ENCODE measurements at regions not wholly inside any gene's neighbourhood (a gene's known extent, or its start where the extent isn't known, plus 50 kb on each side); places are given as distances from the start of the nearest gene placed in this dataset.
"Not testable (repeated sequence)": the region's sequence is repeated elsewhere in the genome, so short reads cannot be mapped to it uniquely, and the experiment has no call there.

DNA sequence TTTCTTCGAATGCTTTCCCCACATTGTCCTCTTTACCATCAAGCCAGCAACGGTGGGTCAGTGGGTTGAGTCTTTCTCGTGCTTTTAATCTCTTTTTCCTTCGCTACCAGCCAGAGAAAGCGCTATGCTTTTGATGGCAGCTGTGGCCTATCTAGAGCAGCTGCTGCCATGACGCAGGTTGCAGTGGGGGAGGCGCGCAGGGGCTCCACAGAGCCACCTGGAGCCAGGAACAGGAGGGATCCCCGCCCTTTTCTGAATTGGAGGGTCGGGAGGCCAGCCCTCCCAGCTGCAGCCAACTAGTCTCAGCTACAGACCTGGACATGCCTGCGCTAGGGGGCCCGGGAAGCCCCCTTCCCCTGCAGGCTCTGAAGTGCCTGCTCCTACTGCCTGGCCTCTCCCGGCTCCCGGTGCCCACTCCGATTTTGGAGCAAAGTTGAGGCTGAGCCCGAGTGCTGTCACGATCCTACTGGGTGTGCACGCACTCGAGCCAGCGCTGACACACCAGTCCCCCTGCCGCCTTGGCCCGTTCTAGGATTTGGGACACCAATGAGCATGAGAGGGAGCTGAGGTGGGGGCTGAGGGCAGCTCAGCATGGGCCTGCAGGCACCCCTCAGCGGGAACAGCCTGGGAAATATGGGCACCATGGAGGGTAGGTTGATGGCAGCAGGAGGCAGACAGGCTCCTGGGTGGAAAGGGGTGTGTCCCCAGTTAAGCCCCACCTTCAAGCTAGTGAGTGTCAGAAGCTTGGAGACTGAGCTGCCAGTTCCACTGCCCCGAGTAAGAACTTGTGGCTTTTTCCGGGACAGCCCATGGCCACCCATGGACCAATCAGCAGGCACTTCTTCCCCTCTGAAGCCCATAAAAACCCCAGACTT, 784.2 kb downstream of the SLC6A15 start:
- no peak for DNase-seq (ENCODE audit: extremely low spot score)
- TF ChIP-seq, protein P1, sequence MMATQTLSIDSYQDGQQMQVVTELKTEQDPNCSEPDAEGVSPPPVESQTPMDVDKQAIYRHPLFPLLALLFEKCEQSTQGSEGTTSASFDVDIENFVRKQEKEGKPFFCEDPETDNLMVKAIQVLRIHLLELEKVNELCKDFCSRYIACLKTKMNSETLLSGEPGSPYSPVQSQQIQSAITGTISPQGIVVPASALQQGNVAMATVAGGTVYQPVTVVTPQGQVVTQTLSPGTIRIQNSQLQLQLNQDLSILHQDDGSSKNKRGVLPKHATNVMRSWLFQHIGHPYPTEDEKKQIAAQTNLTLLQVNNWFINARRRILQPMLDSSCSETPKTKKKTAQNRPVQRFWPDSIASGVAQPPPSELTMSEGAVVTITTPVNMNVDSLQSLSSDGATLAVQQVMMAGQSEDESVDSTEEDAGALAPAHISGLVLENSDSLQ (IDR thresholded peaks at IDR 0.05), result no peak
- TF ChIP-seq NFRKB (IDR thresholded peaks at IDR 0.05) (no peak), BHLHE40 (IDR thresholded peaks at IDR 0.05; ENCODE audit: borderline replicate concordance) (no peak), SP1 (IDR thresholded peaks at IDR 0.05) (no peak)
- ChIA-PET CTCF (no interaction called here), POLR2A (no interaction called here)

DNA sequence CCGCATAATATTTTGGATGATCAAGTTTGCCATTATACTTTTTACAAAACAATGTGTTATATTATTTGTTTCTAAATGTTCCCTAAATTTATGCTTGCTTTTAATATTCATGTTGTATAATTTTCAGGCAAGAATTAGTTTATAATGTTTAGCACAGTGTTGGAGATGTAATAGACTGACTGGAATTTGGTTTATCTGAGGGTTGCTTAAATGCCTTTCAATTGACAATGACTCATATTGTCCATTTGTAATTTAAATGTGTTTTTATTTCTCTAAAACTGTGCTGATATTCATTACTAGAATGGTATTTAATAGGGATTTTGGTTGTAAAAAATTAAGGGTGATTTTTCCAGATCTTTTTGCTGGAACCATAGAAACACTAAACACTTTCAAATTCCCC, 788.4 kb downstream of the SLC6A15 start:
- POLR2A ChIA-PET, result no interaction called here
- DNase-seq (ENCODE audit: extremely low spot score), result no peak
- CTCF ChIA-PET, result no interaction called here
- TF ChIP-seq LEF1 (IDR thresholded peaks at IDR 0.05; ENCODE audit: borderline replicate concordance) (no peak), SP1 (IDR thresholded peaks at IDR 0.05) (no peak), TARDBP (IDR thresholded peaks at IDR 0.05) (no peak), FOXK2 (IDR thresholded peaks at IDR 0.05) (no peak), NFRKB (IDR thresholded peaks at IDR 0.05) (no peak), SUZ12 (IDR thresholded peaks at IDR 0.05) (no peak), ZNF384 (IDR thresholded peaks at IDR 0.05) (no peak), ELF4 (IDR thresholded peaks at IDR 0.05) (no peak)
- TF ChIP-seq, protein P1 (IDR thresholded peaks at IDR 0.05), result no peak

DNA sequence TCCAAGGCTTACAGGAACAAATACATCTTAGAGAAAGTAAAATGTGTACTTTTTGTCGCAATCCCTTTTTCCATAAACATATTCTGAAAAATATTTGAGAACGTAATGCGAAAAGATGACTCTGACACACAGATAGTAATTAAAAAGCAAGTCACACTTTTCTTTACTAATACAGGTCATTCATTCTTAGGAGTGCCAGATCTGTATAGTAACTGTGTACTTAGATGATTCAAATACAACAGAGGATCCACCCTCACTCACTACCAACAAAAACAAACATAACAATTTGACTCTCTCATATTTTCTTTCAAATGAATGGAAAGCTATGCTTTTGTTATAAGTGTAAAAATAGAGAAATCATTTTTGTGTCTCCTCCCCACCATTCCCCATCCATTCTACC, 795.4 kb downstream of the SLC6A15 start:
- CTCF ChIA-PET, result no interaction called here
- POLR2A ChIA-PET, result no interaction called here
- TF ChIP-seq NFRKB (IDR thresholded peaks at IDR 0.05), result no peak
- no peak for TF ChIP-seq HDGF (IDR thresholded peaks at IDR 0.05; ENCODE audit: borderline replicate concordance)
- no peak for TF ChIP-seq FOXA1 (IDR thresholded peaks at IDR 0.05)
- no peak for DNase-seq (ENCODE audit: extremely low spot score)

DNA sequence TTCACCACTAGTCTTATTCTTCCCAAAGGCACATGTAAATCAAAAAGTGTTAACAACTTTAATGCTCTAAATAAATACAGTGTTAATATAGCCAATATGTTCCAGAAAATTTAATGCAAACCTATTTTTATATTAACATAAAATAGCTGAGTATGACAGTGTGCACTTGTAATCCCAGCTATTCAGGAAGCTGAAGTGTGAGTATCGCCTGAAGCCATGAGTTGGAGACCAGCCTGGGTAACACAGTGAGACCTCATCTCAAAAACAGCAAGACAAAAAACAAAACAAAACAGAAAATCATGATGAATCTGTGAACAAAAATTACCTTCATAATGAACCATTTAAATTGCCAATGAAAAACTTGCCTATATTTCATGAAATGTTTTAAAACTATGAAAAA, 798.9 kb downstream of the SLC6A15 start:
- ChIA-PET CTCF (no interaction called here), POLR2A (no interaction called here)
- TF ChIP-seq SP1 (IDR thresholded peaks at IDR 0.05) (no peak), CTBP1 (IDR thresholded peaks at IDR 0.05; ENCODE audit: borderline replicate concordance) (no peak), TARDBP (IDR thresholded peaks at IDR 0.05) (no peak)
- DNase-seq (ENCODE audit: extremely low spot score), result no peak

DNA sequence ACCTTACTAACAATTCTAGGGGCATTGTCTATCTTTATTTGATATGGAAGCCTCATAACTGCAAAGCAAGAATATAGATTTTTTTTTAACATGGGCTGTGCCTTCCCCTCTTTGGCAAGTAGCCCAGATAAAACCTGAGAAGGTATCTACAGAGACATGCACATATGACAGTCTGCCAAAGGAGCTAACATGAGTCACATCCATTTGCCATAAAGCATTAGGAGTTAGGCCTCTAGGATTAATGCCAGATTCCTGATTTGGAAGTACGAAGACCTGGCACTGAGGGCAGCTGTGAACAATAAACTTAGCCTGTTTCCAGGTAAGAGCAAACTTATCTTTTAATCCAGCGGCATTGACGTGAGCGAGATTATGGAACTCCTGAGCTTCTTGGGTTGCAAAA, 808.7 kb downstream of the SLC6A15 start:
- POLR2A ChIA-PET; DNase-seq (ENCODE audit: extremely low spot score); CTCF ChIA-PET: not testable (repeated sequence)

DNA sequence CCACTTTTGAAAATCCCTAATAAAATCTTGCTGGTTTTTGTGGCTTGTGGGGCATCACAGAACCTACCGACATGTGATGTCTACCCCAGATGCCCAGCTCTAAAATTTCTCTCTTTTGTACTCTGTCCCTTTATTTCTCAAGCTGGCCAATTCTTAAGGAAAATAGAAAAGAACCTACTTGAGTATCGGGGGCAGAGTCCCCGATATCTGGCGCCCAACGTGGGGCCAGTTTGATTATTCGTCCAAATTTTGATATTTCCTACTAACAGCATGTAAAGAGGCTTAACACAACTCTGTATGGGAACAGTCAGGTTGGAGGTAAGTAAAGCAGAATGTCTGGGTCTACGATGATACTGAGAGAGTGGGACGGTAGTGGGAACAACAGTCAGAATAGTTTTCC, 810.6 kb downstream of the SLC6A15 start:
- CTCF ChIA-PET; POLR2A ChIA-PET; DNase-seq (ENCODE audit: extremely low spot score): not testable (repeated sequence)

DNA sequence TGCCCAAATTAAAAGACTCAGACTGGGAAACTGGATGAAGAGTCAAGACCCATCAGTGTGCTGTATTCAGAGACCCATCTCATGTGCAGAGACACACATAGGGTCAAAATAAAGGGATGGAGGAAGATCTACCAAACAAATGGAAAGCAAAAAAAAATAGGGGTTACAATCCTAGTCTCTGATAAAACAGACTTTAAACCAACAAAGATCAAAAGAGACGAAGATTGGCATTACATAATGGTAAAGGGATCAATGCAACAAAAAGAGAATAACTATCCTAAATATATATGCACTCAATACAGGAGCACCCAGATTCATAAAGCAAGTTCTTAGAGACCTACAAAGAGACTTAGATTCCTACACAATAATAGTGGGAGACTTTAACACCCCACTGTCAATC, 813.0 kb downstream of the SLC6A15 start:
- CTCF ChIA-PET; DNase-seq (ENCODE audit: extremely low spot score); POLR2A ChIA-PET: not testable (repeated sequence)

DNA sequence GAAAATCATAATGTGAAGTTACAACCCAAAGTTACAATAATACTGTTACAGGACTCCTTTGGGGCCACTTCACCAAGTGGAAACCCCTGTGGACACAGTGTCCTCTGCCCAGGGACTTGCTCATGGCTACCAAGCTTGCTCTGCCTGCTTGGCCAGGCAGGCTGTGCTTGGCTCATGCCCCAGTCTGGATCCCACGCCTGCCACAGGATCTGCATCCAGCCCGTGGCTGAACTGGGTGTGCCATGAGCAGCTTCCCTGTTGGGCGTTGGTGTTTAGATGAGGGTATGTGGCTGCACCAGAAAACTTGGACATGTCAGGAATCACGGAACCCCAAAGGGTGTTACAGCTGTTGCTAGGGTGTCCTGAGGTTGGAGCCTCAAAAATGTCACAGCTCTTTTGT, 820.9 kb downstream of the SLC6A15 start:
- ChIA-PET POLR2A (no interaction called here), CTCF (no interaction called here)
- TF ChIP-seq ELF4 (IDR thresholded peaks at IDR 0.05) (no peak), SP1 (IDR thresholded peaks at IDR 0.05) (no peak), SUZ12 (IDR thresholded peaks at IDR 0.05) (no peak), LEF1 (IDR thresholded peaks at IDR 0.05; ENCODE audit: borderline replicate concordance) (no peak), FOXA1 (IDR thresholded peaks at IDR 0.05) (no peak), HDGF (IDR thresholded peaks at IDR 0.05; ENCODE audit: borderline replicate concordance) (no peak), FOXK2 (IDR thresholded peaks at IDR 0.05) (no peak), CTBP1 (IDR thresholded peaks at IDR 0.05; ENCODE audit: borderline replicate concordance) (no peak), TARDBP (IDR thresholded peaks at IDR 0.05) (no peak), NFRKB (IDR thresholded peaks at IDR 0.05) (no peak)
- TF ChIP-seq, protein P1 (IDR thresholded peaks at IDR 0.05), result no peak
- no peak for DNase-seq (ENCODE audit: extremely low spot score)

DNA sequence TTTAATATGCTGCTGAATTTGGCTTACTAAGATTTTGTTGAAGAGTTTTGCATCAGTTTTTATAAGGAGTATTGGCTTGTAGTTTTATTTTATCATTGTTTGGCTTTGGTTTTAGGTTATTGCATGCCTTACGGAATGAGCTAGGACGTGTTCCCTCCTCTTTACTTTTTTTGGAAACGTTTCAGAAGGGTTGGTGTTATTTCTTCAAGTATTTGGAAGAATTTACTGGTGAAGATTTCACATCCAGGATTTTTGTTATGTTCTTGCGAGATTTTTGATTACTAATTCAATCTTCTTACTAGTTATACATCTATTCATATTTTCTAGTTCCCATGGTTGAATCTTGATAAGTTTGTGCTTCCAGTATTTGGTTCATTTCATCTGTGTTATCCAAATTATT, 823.2 kb downstream of the SLC6A15 start:
- ChIA-PET CTCF (no interaction called here), POLR2A (no interaction called here)
- no peak for DNase-seq (ENCODE audit: extremely low spot score)
- TF ChIP-seq NFRKB (IDR thresholded peaks at IDR 0.05) (no peak), ARNT (IDR thresholded peaks at IDR 0.05) (no peak), ELF4 (IDR thresholded peaks at IDR 0.05) (no peak), LEF1 (IDR thresholded peaks at IDR 0.05; ENCODE audit: borderline replicate concordance) (no peak), SP1 (IDR thresholded peaks at IDR 0.05) (no peak), FOXK2 (IDR thresholded peaks at IDR 0.05) (no peak), ZNF384 (IDR thresholded peaks at IDR 0.05) (no peak), CTBP1 (IDR thresholded peaks at IDR 0.05; ENCODE audit: borderline replicate concordance) (no peak)
